ENCODE measurements at regions not wholly inside any gene's neighbourhood (a gene's known extent, or its start where the extent isn't known, plus 50 kb on each side); places are given as distances from the start of the nearest gene placed in this dataset.

DNA sequence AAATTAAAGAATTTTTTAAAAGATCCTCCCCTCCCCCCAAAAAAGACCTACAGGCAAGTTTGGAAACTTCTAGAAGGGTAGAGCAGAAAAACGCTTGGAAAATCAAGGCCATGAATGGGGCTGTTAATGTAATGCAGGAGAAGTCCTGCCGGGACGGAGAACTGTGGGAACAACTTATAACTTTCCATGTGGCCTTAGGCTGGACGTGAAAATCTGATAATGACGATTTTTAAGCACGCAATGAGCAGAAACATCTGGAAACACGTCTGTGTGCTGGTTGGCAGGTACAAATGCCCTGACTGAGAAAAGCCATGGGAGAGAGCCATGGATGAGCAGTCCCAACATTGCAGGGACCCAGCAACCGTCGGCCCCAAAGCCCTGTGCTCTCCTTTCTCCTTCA is 198.7 kb upstream of the RREB1 start:
- TF ChIP-seq, protein P1, sequence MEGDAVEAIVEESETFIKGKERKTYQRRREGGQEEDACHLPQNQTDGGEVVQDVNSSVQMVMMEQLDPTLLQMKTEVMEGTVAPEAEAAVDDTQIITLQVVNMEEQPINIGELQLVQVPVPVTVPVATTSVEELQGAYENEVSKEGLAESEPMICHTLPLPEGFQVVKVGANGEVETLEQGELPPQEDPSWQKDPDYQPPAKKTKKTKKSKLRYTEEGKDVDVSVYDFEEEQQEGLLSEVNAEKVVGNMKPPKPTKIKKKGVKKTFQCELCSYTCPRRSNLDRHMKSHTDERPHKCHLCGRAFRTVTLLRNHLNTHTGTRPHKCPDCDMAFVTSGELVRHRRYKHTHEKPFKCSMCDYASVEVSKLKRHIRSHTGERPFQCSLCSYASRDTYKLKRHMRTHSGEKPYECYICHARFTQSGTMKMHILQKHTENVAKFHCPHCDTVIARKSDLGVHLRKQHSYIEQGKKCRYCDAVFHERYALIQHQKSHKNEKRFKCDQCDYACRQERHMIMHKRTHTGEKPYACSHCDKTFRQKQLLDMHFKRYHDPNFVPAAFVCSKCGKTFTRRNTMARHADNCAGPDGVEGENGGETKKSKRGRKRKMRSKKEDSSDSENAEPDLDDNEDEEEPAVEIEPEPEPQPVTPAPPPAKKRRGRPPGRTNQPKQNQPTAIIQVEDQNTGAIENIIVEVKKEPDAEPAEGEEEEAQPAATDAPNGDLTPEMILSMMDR (IDR thresholded peaks at IDR 0.05 in 8 of 11, conservative IDR thresholded peaks at IDR 0.05 in 3 of 11) = no peak
- TF ChIP-seq POLR2A (IDR thresholded peaks at IDR 0.05) (no peak), POLR2AphosphoS5 (IDR thresholded peaks at IDR 0.05) (no peak)
